ENCODE measurements at regions not wholly inside any gene's neighbourhood (a gene's known extent, or its start where the extent isn't known, plus 50 kb on each side); places are given as distances from the start of the nearest gene placed in this dataset.

- ChIA-PET CTCF (ENCODE audit: partially characterized antibody) (interaction anchor here (1.6 kb wide), 1 partner anchor 9 kb away, joined by 6 read pairs; no protein-coding TSS in a partner anchor), POLR2A (ENCODE audit: partially characterized antibody) (no interaction called here)
- no peaks in the 10 kb centered on the region for H4K20me1 ChIP-seq (replicated peaks in 1 of 2; ENCODE audit: control insufficient read depth in 1 of 2, insufficient read depth in 2 of 2, low read length in 2 of 2)
- H2BK120ac ChIP-seq (replicated peaks; ENCODE audit: low read depth, low read length), result no peak overlapping the region
- H3K23ac ChIP-seq (ENCODE audit: insufficient read length), result no peak overlapping the region
- H2AFZ ChIP-seq (ENCODE audit: low read length), result no peak overlapping the region
- WGBS, 2 experiments (ENCODE audit: extremely low coverage in 1 of 2, insufficient coverage in 1 of 2, insufficient read length in 1 of 2, insufficient replicate concordance in 2 of 2, low coverage in 1 of 2, low lambda C conversion rate in 2 of 2, missing lambda C conversion rate in 1 of 2), result 65% methylated on average over 4 of the region's 4 CpGs; no CpG with 5 or more reads in 1 of the 2 experiments
- no peak overlapping the region for H3K18ac ChIP-seq (ENCODE audit: extremely low read depth, low read length)
- H2BK15ac ChIP-seq (ENCODE audit: low read length), result no peak overlapping the region
- no peak overlapping the region for H2BK20ac ChIP-seq (ENCODE audit: low read length)
- H3K9me3 ChIP-seq (ENCODE audit: insufficient read depth in 2 of 2, low read depth in 1 of 2, low read length in 1 of 2), result no peaks in the 10 kb centered on the region
- H2BK12ac ChIP-seq (ENCODE audit: low read depth, low read length), result no peak overlapping the region
- no peaks in the 10 kb centered on the region for H3K36me3 ChIP-seq (ENCODE audit: control insufficient read depth in 2 of 4, insufficient read depth in 4 of 4, low read length in 3 of 4)
- H3K4me1 ChIP-seq (replicated peaks in 1 of 4; ENCODE audit: control insufficient read depth in 3 of 4, insufficient read depth in 4 of 4, low read length in 3 of 4), result peaks cover 9 to 33% (median 22%) of the 10 kb centered on the region in 4 experiments
- H4K8ac ChIP-seq (ENCODE audit: extremely low read depth, insufficient read depth, low read length), result no peak overlapping the region
- no peak overlapping the region for H3K14ac ChIP-seq (ENCODE audit: insufficient read length)
- H4K91ac ChIP-seq (replicated peaks; ENCODE audit: insufficient read length, low read length), result no peak overlapping the region
- FAIRE-seq (no peak), DNase-seq (ENCODE audit: low read depth in 1 of 2, low spot score in 2 of 2) (no peak)
- H3K9ac ChIP-seq (replicated peaks in 1 of 4; ENCODE audit: extremely low read depth in 1 of 4, low read depth in 3 of 4, low read length in 3 of 4), result no peak overlapping the region
- H2AK5ac ChIP-seq (ENCODE audit: low read depth, low read length), result no peak overlapping the region
- no peaks in the 10 kb centered on the region for H3K79me2 ChIP-seq (ENCODE audit: control insufficient read depth in 1 of 2, insufficient read depth in 2 of 2, low read length in 2 of 2)
- no peak overlapping the region for H3K56ac ChIP-seq (replicated peaks; ENCODE audit: insufficient read length, low read depth, low read length)
- no peak overlapping the region for H4K5ac ChIP-seq (ENCODE audit: insufficient read length, low read depth, low read length)
- no peak overlapping the region for H3K27ac ChIP-seq (ENCODE audit: low read depth, low read length)
- H3K23me2 ChIP-seq (ENCODE audit: low read depth, low read length), result no peaks in the 10 kb centered on the region; the same call in 1 of the 2 replicates
- H3K27me3 ChIP-seq (replicated peaks in 1 of 4; ENCODE audit: control insufficient read depth in 3 of 4, extremely low read depth in 1 of 4, insufficient read depth in 3 of 4, low read length in 3 of 4), result no peaks in the 10 kb centered on the region; a peak in 1 of 7 replicates
- H3K79me1 ChIP-seq (ENCODE audit: low read depth, low read length), result no peaks in the 10 kb centered on the region
- H3K4ac ChIP-seq (replicated peaks; ENCODE audit: insufficient read length, low read depth, low read length), result no peak overlapping the region
- H3K4me2 ChIP-seq (ENCODE audit: insufficient read depth in 1 of 2, low read depth in 2 of 2, low read length in 2 of 2), result peak overlapping the region; percentile 10 to 61; a peak in 2 of 4 replicates
- no peak overlapping the region for H2BK5ac ChIP-seq (ENCODE audit: low read depth, low read length)
- H3K4me3 ChIP-seq (ENCODE audit: extremely low read depth in 1 of 4, insufficient read depth in 2 of 4, low read depth in 3 of 4, low read length in 4 of 4), result no peak overlapping the region
- no peak for TF ChIP-seq CHD7 (IDR thresholded peaks at IDR 0.05; ENCODE audit: insufficient replicate concordance, low read length)
Measured at GRCh38 chr5:88395264-88395663, 126.6 kb upstream of the TMEM161B start.
